KMS-11 (cell line): ENCODE measurements at regions not wholly inside any gene's neighbourhood (a gene's known extent, or its start where the extent isn't known, plus 50 kb on each side); places are given as distances from the start of the nearest gene placed in this dataset.

Experiments
- H2AFZ ChIP-seq: fragments of 200-600 bp; sonication (generic); 2 replicates; pipeline ENCODE4 v1.6.1; 2016; ENCODE audit warnings: antibody characterized with exemption, mixed run types, low read depth
- H3K27ac ChIP-seq: fragments of 200-600 bp; sonication (generic); 2 replicates; pipeline ENCODE4 v1.6.1; 2016; ENCODE audit warnings: mild to moderate bottlenecking, mixed run types
- H3K27me3 ChIP-seq: fragments of 200-600 bp; sonication (generic); 2 replicates; pipeline ENCODE4 v1.6.1; 2017; ENCODE audit warnings: mild to moderate bottlenecking, low read depth, mixed run types, moderate library complexity; ENCODE audit not compliant: insufficient read depth
- H3K36me3 ChIP-seq: fragments of 200-600 bp; sonication (generic); 2 replicates; pipeline ENCODE4 v1.6.1; 2017; ENCODE audit warnings: mild to moderate bottlenecking, mixed run types; ENCODE audit not compliant: insufficient read depth
- H3K4me1 ChIP-seq: fragments of 200-600 bp; sonication (generic); 2 replicates; pipeline ENCODE4 v1.6.1; 2016; ENCODE audit warnings: mild to moderate bottlenecking, low read depth, mixed run types; ENCODE audit not compliant: poor library complexity, severe bottlenecking
- H3K4me2 ChIP-seq: fragments of 200-600 bp; sonication (generic); 2 replicates; pipeline ENCODE4 v1.7.0; 2016; ENCODE audit warnings: mild to moderate bottlenecking, mixed run types
- H3K4me3 ChIP-seq: fragments of 200-600 bp; sonication (generic); IDR thresholded peaks from 2 replicates; pipeline ENCODE4 v1.6.1; 2017; ENCODE audit warnings: low read depth, low read length, mixed read lengths; ENCODE audit not compliant: insufficient read depth
- H3K79me2 ChIP-seq: fragments of 200-600 bp; sonication (generic); 2 replicates; pipeline ENCODE4 v1.6.1; 2016; ENCODE audit warnings: low read depth, mixed run types; ENCODE audit not compliant: insufficient read depth
- H3K9ac ChIP-seq: fragments of 200-600 bp; sonication (generic); 2 replicates; pipeline ENCODE4 v1.6.1; 2016; ENCODE audit warnings: mild to moderate bottlenecking, mixed run types
- H4K20me1 ChIP-seq: fragments of 200-600 bp; sonication (generic); 2 replicates; pipeline ENCODE4 v1.6.1; 2016; ENCODE audit warnings: mild to moderate bottlenecking, mixed run types; ENCODE audit not compliant: insufficient read depth
- TF ChIP-seq, protein P1 (sequence below): fragments of 200-600 bp; sonication (generic); conservative IDR thresholded peaks from 2 replicates; pipeline ENCODE4 v1.6.1; 2017; ENCODE audit warnings: low read depth, mild to moderate bottlenecking, antibody characterized with exemption, low read length, moderate library complexity, mixed read lengths

- no peaks in the 10 kb centered on the region for H3K27me3 ChIP-seq
- H3K36me3 ChIP-seq = no peaks in the 10 kb centered on the region
- H3K27ac ChIP-seq = no peak overlapping the region
- H3K4me3 ChIP-seq = no peak overlapping the region
- TF ChIP-seq, protein P1, sequence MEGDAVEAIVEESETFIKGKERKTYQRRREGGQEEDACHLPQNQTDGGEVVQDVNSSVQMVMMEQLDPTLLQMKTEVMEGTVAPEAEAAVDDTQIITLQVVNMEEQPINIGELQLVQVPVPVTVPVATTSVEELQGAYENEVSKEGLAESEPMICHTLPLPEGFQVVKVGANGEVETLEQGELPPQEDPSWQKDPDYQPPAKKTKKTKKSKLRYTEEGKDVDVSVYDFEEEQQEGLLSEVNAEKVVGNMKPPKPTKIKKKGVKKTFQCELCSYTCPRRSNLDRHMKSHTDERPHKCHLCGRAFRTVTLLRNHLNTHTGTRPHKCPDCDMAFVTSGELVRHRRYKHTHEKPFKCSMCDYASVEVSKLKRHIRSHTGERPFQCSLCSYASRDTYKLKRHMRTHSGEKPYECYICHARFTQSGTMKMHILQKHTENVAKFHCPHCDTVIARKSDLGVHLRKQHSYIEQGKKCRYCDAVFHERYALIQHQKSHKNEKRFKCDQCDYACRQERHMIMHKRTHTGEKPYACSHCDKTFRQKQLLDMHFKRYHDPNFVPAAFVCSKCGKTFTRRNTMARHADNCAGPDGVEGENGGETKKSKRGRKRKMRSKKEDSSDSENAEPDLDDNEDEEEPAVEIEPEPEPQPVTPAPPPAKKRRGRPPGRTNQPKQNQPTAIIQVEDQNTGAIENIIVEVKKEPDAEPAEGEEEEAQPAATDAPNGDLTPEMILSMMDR = no peak
- H4K20me1 ChIP-seq = no peaks in the 10 kb centered on the region
- no peak overlapping the region for H2AFZ ChIP-seq
- no peaks in the 10 kb centered on the region for H3K79me2 ChIP-seq
- H3K4me2 ChIP-seq = no peak overlapping the region
- H3K9ac ChIP-seq = no peak overlapping the region
- no peaks in the 10 kb centered on the region for H3K4me1 ChIP-seq
These were observed 73.2 kb upstream of the TRIM24 start for GRCh38 chr7:138386821-138387220.

GRCh38 chr7:138387755-138388475 is 72.1 kb upstream of the TRIM24 start:
- no peaks in the 10 kb centered on the region for H3K4me1 ChIP-seq
- H3K4me2 ChIP-seq = no peak overlapping the region
- no peaks in the 10 kb centered on the region for H3K36me3 ChIP-seq
- TF ChIP-seq, protein P1 = no peak
- H3K27me3 ChIP-seq = no peaks in the 10 kb centered on the region
- H3K27ac ChIP-seq = no peak overlapping the region
- no peaks in the 10 kb centered on the region for H4K20me1 ChIP-seq
- H3K9ac ChIP-seq = no peak overlapping the region
- H3K79me2 ChIP-seq = no peaks in the 10 kb centered on the region
- no peak overlapping the region for H2AFZ ChIP-seq
- H3K4me3 ChIP-seq = no peak overlapping the region

GRCh38 chr7:138388673-138389491 is 71.2 kb upstream of the TRIM24 start:
- Histone ChIP-seq H2AFZ (no peak overlapping the region), H3K79me2 (no peaks in the 10 kb centered on the region), H3K27me3 (no peaks in the 10 kb centered on the region), H4K20me1 (no peaks in the 10 kb centered on the region), H3K4me2 (no peak overlapping the region), H3K4me3 (no peak overlapping the region), H3K36me3 (no peaks in the 10 kb centered on the region), H3K4me1 (no peaks in the 10 kb centered on the region), H3K9ac (no peak overlapping the region), H3K27ac (no peak overlapping the region)
- TF ChIP-seq, protein P1 = no peak

DNA sequence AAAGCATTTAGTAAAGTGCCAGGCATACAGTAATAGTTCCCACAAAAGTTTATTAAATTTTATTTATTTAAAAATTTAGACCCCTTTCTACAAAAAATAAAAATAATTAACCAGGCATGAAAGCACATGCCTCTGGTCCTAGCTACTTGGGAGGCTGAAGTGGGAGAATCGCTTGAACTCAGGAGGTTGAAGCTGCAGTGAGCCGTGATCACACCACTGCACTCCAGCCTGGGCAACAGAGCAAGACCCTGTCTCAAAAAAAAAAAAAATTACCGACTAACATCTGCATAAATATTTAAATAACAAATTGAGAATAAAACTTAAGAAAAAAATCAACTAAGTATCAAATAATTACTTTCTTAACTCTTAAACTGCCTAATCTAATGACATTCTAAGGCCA is 64.3 kb upstream of the TRIM24 start:
- Histone ChIP-seq H3K79me2 (no peaks in the 10 kb centered on the region), H3K27ac (no peak overlapping the region), H3K4me1 (no peaks in the 10 kb centered on the region), H2AFZ (no peak overlapping the region), H3K27me3 (no peaks in the 10 kb centered on the region), H4K20me1 (no peaks in the 10 kb centered on the region), H3K9ac (no peak overlapping the region), H3K4me3 (no peak overlapping the region), H3K36me3 (no peaks in the 10 kb centered on the region), H3K4me2 (no peak overlapping the region)
- TF ChIP-seq, protein P1 = no peak
